Fibroblast of lung (primary cell): ENCODE measurements at regions not wholly inside any gene's neighbourhood (a gene's known extent, or its start where the extent isn't known, plus 50 kb on each side); places are given as distances from the start of the nearest gene placed in this dataset.

Source experiments
- EZH2 ChIP-seq: IDR thresholded peaks from 2 replicates; pipeline ENCODE4 v1.5.1; 2012; ENCODE audit warnings: low read length, control low read depth, mild to moderate bottlenecking; ENCODE audit errors: missing control alignments
- TF ChIP-seq, protein P1 (sequence below), 2 donors: IDR thresholded peaks in 1 of 2; conservative IDR thresholded peaks in 1 of 2; 1 replicate in 1 of 2; 2 replicates in 1 of 2; pipeline ENCODE4 v1.5.1; 2011 to 2012; ENCODE audit warnings: low read length in 2 of 2, control low read depth in 1 of 2, inconsistent platforms in 1 of 2, low read depth in 1 of 2, mild to moderate bottlenecking in 1 of 2

DNA sequence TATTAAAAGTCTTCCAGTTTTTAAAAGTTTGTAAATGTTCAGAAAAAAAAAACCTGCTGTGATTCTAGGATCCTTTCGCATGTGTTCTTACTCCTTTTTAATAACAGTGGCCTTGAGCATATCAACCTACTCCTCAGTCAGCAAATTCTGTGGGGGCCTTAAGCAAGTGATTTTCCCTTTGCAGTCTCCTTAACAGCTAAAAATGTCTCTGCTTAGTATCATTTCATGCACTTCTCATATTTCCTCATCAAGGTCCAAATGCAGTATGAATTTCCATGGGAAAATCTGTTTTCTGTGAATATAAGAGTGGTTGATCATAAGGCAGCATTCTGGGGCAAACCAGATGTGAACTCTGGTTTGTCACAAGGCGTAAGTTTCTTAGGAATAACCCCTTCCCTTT, 2175.1 kb upstream of the PIK3C3 start:
- TF ChIP-seq, protein P1, sequence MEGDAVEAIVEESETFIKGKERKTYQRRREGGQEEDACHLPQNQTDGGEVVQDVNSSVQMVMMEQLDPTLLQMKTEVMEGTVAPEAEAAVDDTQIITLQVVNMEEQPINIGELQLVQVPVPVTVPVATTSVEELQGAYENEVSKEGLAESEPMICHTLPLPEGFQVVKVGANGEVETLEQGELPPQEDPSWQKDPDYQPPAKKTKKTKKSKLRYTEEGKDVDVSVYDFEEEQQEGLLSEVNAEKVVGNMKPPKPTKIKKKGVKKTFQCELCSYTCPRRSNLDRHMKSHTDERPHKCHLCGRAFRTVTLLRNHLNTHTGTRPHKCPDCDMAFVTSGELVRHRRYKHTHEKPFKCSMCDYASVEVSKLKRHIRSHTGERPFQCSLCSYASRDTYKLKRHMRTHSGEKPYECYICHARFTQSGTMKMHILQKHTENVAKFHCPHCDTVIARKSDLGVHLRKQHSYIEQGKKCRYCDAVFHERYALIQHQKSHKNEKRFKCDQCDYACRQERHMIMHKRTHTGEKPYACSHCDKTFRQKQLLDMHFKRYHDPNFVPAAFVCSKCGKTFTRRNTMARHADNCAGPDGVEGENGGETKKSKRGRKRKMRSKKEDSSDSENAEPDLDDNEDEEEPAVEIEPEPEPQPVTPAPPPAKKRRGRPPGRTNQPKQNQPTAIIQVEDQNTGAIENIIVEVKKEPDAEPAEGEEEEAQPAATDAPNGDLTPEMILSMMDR (conservative IDR thresholded peaks at IDR 0.05 in 1 of 2, IDR thresholded peaks at IDR 0.05 in 1 of 2; ENCODE audit: low read depth in 1 of 2, low read length in 2 of 2): no peak
- TF ChIP-seq EZH2: no peak
